ENCODE measurements at regions not wholly inside any gene's neighbourhood (a gene's known extent, or its start where the extent isn't known, plus 50 kb on each side); places are given as distances from the start of the nearest gene placed in this dataset.

DNA sequence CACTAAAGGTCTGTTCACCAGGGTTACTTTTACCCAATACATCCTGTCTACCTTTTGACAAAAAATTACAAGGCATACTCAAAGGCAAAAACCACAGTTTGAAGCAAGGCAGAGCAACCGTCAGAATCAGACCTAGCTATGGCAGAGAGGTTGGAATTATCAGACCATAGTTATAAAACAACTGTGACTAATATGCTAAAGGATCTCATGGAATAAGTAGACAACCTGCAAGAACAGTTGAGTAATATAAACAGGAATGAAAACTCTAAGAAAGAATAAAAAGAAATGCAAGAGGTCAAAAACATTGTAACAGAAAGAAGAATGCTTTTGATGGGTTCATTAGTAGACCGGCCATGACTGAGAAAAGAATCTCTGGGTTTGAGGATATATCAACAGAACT, 318.8 kb upstream of the KCNH7 start:
- Histone ChIP-seq H3K4me2 (replicated peaks; ENCODE audit: extremely low read depth, low read length, poor library complexity, severe bottlenecking) (no peak overlapping the region), H3K27me3 (ENCODE audit: control insufficient read depth in 2 of 2, insufficient read depth in 2 of 2, low read length in 2 of 2) (no peaks in the 10 kb centered on the region), H3K4me3 (replicated peaks in 1 of 3; ENCODE audit: low read depth in 2 of 3, low read length in 3 of 3) (no peak overlapping the region), H2AFZ (ENCODE audit: insufficient read depth, low read depth, low read length, poor library complexity, severe bottlenecking) (no peak overlapping the region), H3K9ac (ENCODE audit: insufficient read depth, low read length, poor library complexity, severe bottlenecking) (no peak overlapping the region), H4K20me1 (ENCODE audit: insufficient read depth, low read length) (no peaks in the 10 kb centered on the region), H3K36me3 (replicated peaks in 1 of 2; ENCODE audit: control insufficient read depth in 1 of 2, insufficient read depth in 2 of 2, low read length in 2 of 2) (no peaks in the 10 kb centered on the region), H3K27ac (ENCODE audit: low read depth in 1 of 2, low read length in 2 of 2) (no peak overlapping the region), H3K4me1 (ENCODE audit: control insufficient read depth in 1 of 2, insufficient read depth in 2 of 2, low read length in 2 of 2) (no peaks in the 10 kb centered on the region), H3K9me3 (replicated peaks in 1 of 2; ENCODE audit: control insufficient read depth in 1 of 2, insufficient read depth in 1 of 2, low read length in 2 of 2) (no peaks in the 10 kb centered on the region), H3K79me2 (ENCODE audit: insufficient read depth, low read length) (no peaks in the 10 kb centered on the region)
- DNase-seq = no peak
- Mint-ChIP-seq H3K27ac (no peak overlapping the region), H3K4me3 (no peak overlapping the region), H3K36me3 (no peaks in the 10 kb centered on the region), H3K4me1 (no peaks in the 10 kb centered on the region), H3K27me3 (ENCODE audit: low read depth in 3 of 3) (peaks cover 0 to 3% (median 0%) of the 10 kb centered on the region in 3 donors), H3K9me3 (no peaks in the 10 kb centered on the region)
- no CpG with 5 or more reads among the region's 2 CpGs for WGBS (ENCODE audit: insufficient coverage)
- intact Hi-C loops (cut with micrococcal nuclease) = no loop called here
- TF ChIP-seq, protein P1, sequence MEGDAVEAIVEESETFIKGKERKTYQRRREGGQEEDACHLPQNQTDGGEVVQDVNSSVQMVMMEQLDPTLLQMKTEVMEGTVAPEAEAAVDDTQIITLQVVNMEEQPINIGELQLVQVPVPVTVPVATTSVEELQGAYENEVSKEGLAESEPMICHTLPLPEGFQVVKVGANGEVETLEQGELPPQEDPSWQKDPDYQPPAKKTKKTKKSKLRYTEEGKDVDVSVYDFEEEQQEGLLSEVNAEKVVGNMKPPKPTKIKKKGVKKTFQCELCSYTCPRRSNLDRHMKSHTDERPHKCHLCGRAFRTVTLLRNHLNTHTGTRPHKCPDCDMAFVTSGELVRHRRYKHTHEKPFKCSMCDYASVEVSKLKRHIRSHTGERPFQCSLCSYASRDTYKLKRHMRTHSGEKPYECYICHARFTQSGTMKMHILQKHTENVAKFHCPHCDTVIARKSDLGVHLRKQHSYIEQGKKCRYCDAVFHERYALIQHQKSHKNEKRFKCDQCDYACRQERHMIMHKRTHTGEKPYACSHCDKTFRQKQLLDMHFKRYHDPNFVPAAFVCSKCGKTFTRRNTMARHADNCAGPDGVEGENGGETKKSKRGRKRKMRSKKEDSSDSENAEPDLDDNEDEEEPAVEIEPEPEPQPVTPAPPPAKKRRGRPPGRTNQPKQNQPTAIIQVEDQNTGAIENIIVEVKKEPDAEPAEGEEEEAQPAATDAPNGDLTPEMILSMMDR (IDR thresholded peaks at IDR 0.05) = no peak

DNA sequence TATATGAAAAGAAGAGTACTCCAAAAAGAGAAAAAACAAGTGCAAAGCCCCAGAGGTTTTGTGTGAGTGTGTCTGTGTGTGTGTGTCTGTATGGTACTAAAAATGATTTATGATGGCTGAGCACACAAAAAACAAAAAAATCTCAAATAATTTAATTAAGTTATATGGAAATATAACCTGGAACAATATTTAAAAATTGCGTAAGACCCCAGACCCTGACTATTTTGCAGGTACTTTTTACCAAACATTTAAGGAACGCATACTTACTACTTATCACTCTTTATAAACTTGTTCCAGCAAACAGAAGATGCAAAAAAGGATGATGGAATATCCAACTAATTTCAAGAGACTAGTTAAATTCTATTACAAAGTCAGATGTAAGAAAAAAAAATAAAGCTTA, 317.4 kb upstream of the KCNH7 start:
- Mint-ChIP-seq H3K27ac (no peak overlapping the region), H3K4me1 (no peaks in the 10 kb centered on the region), H3K4me3 (no peak overlapping the region), H3K27me3 (ENCODE audit: low read depth in 3 of 3) (peaks cover 0 to 4% (median 0%) of the 10 kb centered on the region in 3 donors), H3K36me3 (no peaks in the 10 kb centered on the region), H3K9me3 (no peaks in the 10 kb centered on the region)
- H3K36me3 ChIP-seq (replicated peaks in 1 of 2; ENCODE audit: control insufficient read depth in 1 of 2, insufficient read depth in 2 of 2, low read length in 2 of 2) = no peaks in the 10 kb centered on the region
- H3K9me3 ChIP-seq (replicated peaks in 1 of 2; ENCODE audit: control insufficient read depth in 1 of 2, insufficient read depth in 1 of 2, low read length in 2 of 2) = no peaks in the 10 kb centered on the region
- H3K27ac ChIP-seq (ENCODE audit: low read depth in 1 of 2, low read length in 2 of 2) = no peak overlapping the region
- no peaks in the 10 kb centered on the region for H3K4me1 ChIP-seq (ENCODE audit: control insufficient read depth in 1 of 2, insufficient read depth in 2 of 2, low read length in 2 of 2)
- TF ChIP-seq, protein P1 (IDR thresholded peaks at IDR 0.05) = no peak
- H2AFZ ChIP-seq (ENCODE audit: insufficient read depth, low read depth, low read length, poor library complexity, severe bottlenecking) = no peak overlapping the region
- no peak overlapping the region for H3K4me2 ChIP-seq (replicated peaks; ENCODE audit: extremely low read depth, low read length, poor library complexity, severe bottlenecking)
- H3K4me3 ChIP-seq (replicated peaks in 1 of 3; ENCODE audit: low read depth in 2 of 3, low read length in 3 of 3) = no peak overlapping the region
- no peaks in the 10 kb centered on the region for H3K27me3 ChIP-seq (ENCODE audit: control insufficient read depth in 2 of 2, insufficient read depth in 2 of 2, low read length in 2 of 2)
- no CpG with 5 or more reads among the region's 2 CpGs for WGBS (ENCODE audit: insufficient coverage)
- DNase-seq = no peak
- no peaks in the 10 kb centered on the region for H4K20me1 ChIP-seq (ENCODE audit: insufficient read depth, low read length)
- H3K9ac ChIP-seq (ENCODE audit: insufficient read depth, low read length, poor library complexity, severe bottlenecking) = no peak overlapping the region
- no peaks in the 10 kb centered on the region for H3K79me2 ChIP-seq (ENCODE audit: insufficient read depth, low read length)
- intact Hi-C loops (cut with micrococcal nuclease) = no loop called here

Measured in CD14-positive monocyte (primary cell).